Endodermal cell (in vitro differentiated cells): ENCODE measurements at regions not wholly inside any gene's neighbourhood (a gene's known extent, or its start where the extent isn't known, plus 50 kb on each side); places are given as distances from the start of the nearest gene placed in this dataset.
"Not testable (repeated sequence)": the region's sequence is repeated elsewhere in the genome, so short reads cannot be mapped to it uniquely, and the experiment has no call there.

Source experiments
- DNase-seq: peaks from one replicate; pipeline ENCODE4 v3.0.0-alpha.2; 2017
- H3K27ac ChIP-seq: 2 replicates; pipeline ENCODE4 v1.5.1; 2013; ENCODE audit warnings: mild to moderate bottlenecking, low read depth, low read length, moderate library complexity
- H3K27me3 ChIP-seq: 2 replicates; pipeline ENCODE4 v1.6.1; 2013; ENCODE audit warnings: mild to moderate bottlenecking, low read length, moderate library complexity; ENCODE audit not compliant: insufficient read depth, control insufficient read depth, poor library complexity, severe bottlenecking
- H3K36me3 ChIP-seq: 2 replicates; pipeline ENCODE4 v1.7.0; 2013; ENCODE audit warnings: mild to moderate bottlenecking, low read length, moderate library complexity; ENCODE audit not compliant: control insufficient read depth, insufficient read depth
- H3K4me1 ChIP-seq: one replicate; pipeline ENCODE4 v1.7.0; 2013; ENCODE audit warnings: low read length; ENCODE audit not compliant: control insufficient read depth, insufficient read depth
- H3K4me3 ChIP-seq: 2 replicates; pipeline ENCODE4 v1.5.1; 2013; ENCODE audit warnings: mild to moderate bottlenecking, low read length, moderate library complexity
- H3K9ac ChIP-seq: 2 replicates; pipeline ENCODE4 v1.6.1; 2013; ENCODE audit warnings: mild to moderate bottlenecking, low read length, moderate library complexity; ENCODE audit not compliant: poor library complexity, severe bottlenecking; ENCODE audit errors: extremely low read depth
- H3K9me3 ChIP-seq: 2 replicates; pipeline ENCODE4 v1.6.1; 2013; ENCODE audit warnings: mild to moderate bottlenecking, low read length, moderate library complexity; ENCODE audit not compliant: control insufficient read depth
- H3K27ac Mint-ChIP-seq: 2 replicates; pipeline ENCODE4 v1.8.0; 2020; ENCODE audit warnings: mixed read lengths
- H3K27me3 Mint-ChIP-seq: 2 replicates; pipeline ENCODE4 v1.8.0; 2021; ENCODE audit warnings: mild to moderate bottlenecking, mixed read lengths; ENCODE audit not compliant: insufficient read depth
- H3K36me3 Mint-ChIP-seq: 2 replicates; pipeline ENCODE4 v1.8.0; 2020; ENCODE audit warnings: low read depth, mixed read lengths
- H3K4me1 Mint-ChIP-seq: 2 replicates; pipeline ENCODE4 v1.8.0; 2020; ENCODE audit warnings: mixed read lengths
- H3K4me3 Mint-ChIP-seq: 2 replicates; pipeline ENCODE4 v1.8.0; 2020; ENCODE audit warnings: mild to moderate bottlenecking, moderate library complexity, mixed read lengths
- H3K9me3 Mint-ChIP-seq: 2 replicates; pipeline ENCODE4 v1.8.0; 2020; ENCODE audit warnings: mild to moderate bottlenecking, mixed read lengths
- WGBS, 2 experiments: methylation state at CpG; one replicate each; pipeline versions ENCODE4 v1.1.5 to v1.1.7; 2013; ENCODE audit warnings: missing lambda C conversion rate in 2 of 2, mixed read lengths in 1 of 2; ENCODE audit not compliant: insufficient coverage in 1 of 2, insufficient read length in 1 of 2; 5-methylcytosine and 5-hydroxymethylcytosine counted together
- TF ChIP-seq, protein P1 (sequence below): fragments of 200-600 bp; sonication (generic); conservative IDR thresholded peaks from 2 replicates; pipeline ENCODE4 v1.5.0; 2021; ENCODE audit warnings: antibody characterized with exemption, mild to moderate bottlenecking

DNA sequence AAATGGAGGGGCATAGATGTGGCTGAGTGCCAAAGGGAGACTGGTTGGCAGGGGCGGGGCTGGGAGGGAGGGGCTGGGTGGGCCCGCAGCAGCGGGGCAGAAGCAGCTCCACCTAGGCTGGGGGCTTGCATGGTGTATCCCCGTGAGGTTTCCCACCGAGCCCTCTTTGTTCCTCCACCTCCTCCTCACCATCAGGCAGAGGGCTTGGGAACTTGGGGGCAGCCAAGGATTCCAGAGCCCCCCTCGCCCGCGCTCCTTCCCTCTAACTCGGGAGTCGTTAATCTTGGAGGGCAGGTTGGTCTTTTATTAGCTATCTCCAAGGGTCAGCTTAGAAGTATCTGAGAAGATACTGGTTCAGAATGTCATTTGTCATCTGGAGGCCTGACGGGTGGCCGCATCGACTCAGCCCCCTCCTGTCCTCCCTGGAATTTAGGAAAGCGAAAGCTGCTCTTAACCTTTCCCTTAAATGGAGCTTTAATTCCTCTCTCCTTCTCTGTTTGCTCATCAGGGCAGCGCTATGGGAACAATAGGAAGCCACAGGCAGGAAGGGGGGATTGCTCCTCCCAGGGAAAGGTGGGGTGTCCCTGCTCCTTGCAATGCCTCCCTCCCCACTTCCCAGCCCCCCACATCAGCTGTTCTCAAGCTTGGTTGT lies 274.3 kb upstream of the XYLT1 start:
- H3K27me3 Mint-ChIP-seq, result peaks cover 22% of the 10 kb centered on the region
- H3K9ac ChIP-seq, result peak overlapping the region; percentile 11
- H3K27ac Mint-ChIP-seq, result no peak overlapping the region
- peaks cover 17% of the 10 kb centered on the region for H3K27me3 ChIP-seq
- H3K36me3 ChIP-seq, result no peaks in the 10 kb centered on the region
- peaks cover 3% of the 10 kb centered on the region for H3K4me1 ChIP-seq
- H3K9me3 Mint-ChIP-seq, result no peaks in the 10 kb centered on the region
- peaks cover 5% of the 10 kb centered on the region for H3K9me3 ChIP-seq
- H3K4me3 Mint-ChIP-seq, result no peak overlapping the region
- 22 to 36% methylated on average over 7 to 11 of the region's 15 CpGs for WGBS, 2 experiments
- peaks cover 30% of the 10 kb centered on the region for H3K4me1 Mint-ChIP-seq
- H3K27ac ChIP-seq, result peak overlapping the region; percentile 26
- no peak overlapping the region for H3K4me3 ChIP-seq
- peak; percentile 75 for DNase-seq
- TF ChIP-seq, protein P1, sequence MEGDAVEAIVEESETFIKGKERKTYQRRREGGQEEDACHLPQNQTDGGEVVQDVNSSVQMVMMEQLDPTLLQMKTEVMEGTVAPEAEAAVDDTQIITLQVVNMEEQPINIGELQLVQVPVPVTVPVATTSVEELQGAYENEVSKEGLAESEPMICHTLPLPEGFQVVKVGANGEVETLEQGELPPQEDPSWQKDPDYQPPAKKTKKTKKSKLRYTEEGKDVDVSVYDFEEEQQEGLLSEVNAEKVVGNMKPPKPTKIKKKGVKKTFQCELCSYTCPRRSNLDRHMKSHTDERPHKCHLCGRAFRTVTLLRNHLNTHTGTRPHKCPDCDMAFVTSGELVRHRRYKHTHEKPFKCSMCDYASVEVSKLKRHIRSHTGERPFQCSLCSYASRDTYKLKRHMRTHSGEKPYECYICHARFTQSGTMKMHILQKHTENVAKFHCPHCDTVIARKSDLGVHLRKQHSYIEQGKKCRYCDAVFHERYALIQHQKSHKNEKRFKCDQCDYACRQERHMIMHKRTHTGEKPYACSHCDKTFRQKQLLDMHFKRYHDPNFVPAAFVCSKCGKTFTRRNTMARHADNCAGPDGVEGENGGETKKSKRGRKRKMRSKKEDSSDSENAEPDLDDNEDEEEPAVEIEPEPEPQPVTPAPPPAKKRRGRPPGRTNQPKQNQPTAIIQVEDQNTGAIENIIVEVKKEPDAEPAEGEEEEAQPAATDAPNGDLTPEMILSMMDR, result no peak
- H3K36me3 Mint-ChIP-seq, result no peaks in the 10 kb centered on the region

- H3K9me3 Mint-ChIP-seq, result no peaks in the 10 kb centered on the region
- WGBS, 2 experiments, result 33 to 68% methylated on average over 1 to 4 of the region's 4 CpGs
- Histone ChIP-seq H3K27ac (no peak overlapping the region), H3K4me3 (no peak overlapping the region), H3K4me1 (peaks cover 3% of the 10 kb centered on the region), H3K9ac (no peak overlapping the region), H3K36me3 (no peaks in the 10 kb centered on the region), H3K27me3 (peaks cover 17% of the 10 kb centered on the region), H3K9me3 (no peaks in the 10 kb centered on the region)
- H3K4me1 Mint-ChIP-seq, result peaks cover 28% of the 10 kb centered on the region
- no peaks in the 10 kb centered on the region for H3K36me3 Mint-ChIP-seq
- peaks cover 22% of the 10 kb centered on the region for H3K27me3 Mint-ChIP-seq
- DNase-seq, result peak; percentile 59
- H3K27ac Mint-ChIP-seq, result no peak overlapping the region
- TF ChIP-seq, protein P1, result no peak
- H3K4me3 Mint-ChIP-seq, result no peak overlapping the region
Observed at GRCh38 chr16:17743578-17743977, 272.8 kb upstream of the XYLT1 start.

GRCh38 chr16:17743158-17743557 lies 272.4 kb upstream of the XYLT1 start:
- Mint-ChIP-seq H3K27me3 (peaks cover 17% of the 10 kb centered on the region), H3K4me3 (no peak overlapping the region), H3K9me3 (no peaks in the 10 kb centered on the region), H3K4me1 (peaks cover 24% of the 10 kb centered on the region), H3K36me3 (no peaks in the 10 kb centered on the region), H3K27ac (no peak overlapping the region)
- H3K27ac ChIP-seq, result no peak overlapping the region
- no peaks in the 10 kb centered on the region for H3K36me3 ChIP-seq
- no peak for DNase-seq
- TF ChIP-seq, protein P1, result no peak
- H3K27me3 ChIP-seq, result peaks cover 17% of the 10 kb centered on the region
- WGBS, 2 experiments, result 74 to 81% methylated on average over 3 of the region's 3 CpGs
- peaks cover 3% of the 10 kb centered on the region for H3K4me1 ChIP-seq
- H3K4me3 ChIP-seq, result no peak overlapping the region
- H3K9me3 ChIP-seq, result no peaks in the 10 kb centered on the region
- H3K9ac ChIP-seq, result no peak overlapping the region

DNA sequence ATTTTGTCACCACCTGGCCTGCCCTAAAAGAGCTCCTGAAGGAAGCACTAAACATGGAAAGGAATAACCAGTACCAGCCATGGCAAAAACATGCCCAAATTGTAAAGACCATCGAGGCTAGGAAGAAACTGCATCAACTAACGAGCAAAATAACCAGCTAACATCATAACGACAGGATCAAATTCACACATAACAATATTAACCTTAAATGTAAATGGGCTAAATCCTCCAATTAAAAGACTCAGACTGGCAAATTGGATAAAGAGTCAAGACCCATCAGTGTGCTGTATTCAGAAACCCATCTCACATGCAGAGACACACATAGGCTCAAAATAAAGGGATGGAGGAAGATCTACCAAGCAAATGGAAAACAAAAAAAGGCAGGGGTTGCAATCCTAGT lies 264.3 kb upstream of the XYLT1 start:
- peaks cover 10% of the 10 kb centered on the region for H3K9me3 ChIP-seq
- H3K9me3 Mint-ChIP-seq, result peaks cover 47% of the 10 kb centered on the region
- H3K27ac ChIP-seq, H3K4me3 ChIP-seq, H3K4me1 ChIP-seq, H3K36me3 Mint-ChIP-seq, H3K27me3 Mint-ChIP-seq, H3K9ac ChIP-seq, DNase-seq, H3K27ac Mint-ChIP-seq, H3K4me3 Mint-ChIP-seq, H3K4me1 Mint-ChIP-seq, H3K36me3 ChIP-seq, H3K27me3 ChIP-seq: not testable (repeated sequence)
- 85% methylated on average over 3 of the region's 3 CpGs; no CpG with 5 or more reads in 1 of the 2 experiments for WGBS, 2 experiments
